ENCODE measurements at regions not wholly inside any gene's neighbourhood (a gene's known extent, or its start where the extent isn't known, plus 50 kb on each side); places are given as distances from the start of the nearest gene placed in this dataset.

DNA sequence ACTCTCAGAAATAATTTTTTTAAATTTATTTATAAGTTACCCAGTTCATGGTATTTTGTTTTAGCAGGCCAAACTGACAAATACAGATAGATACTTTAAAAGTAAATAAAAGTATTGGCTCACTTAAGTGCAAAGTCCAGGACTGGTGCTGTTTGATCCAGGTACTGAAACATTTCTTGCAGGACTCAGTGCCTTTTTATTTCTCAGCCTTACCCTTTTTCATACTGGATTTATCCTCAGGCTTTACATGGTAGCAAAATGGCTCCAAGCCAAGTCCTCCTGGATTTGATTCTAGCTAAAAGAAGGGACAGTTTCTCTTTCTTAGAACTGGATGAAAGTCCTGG is 83.8 kb downstream of the DIRAS3 start:
- Histone ChIP-seq H3K9ac (ENCODE audit: low read length) (no peak overlapping the region), H2AFZ (ENCODE audit: low read depth, low read length, poor library complexity, severe bottlenecking) (no peak overlapping the region), H3K4me3 (replicated peaks in 1 of 2; ENCODE audit: low read depth in 1 of 2, low read length in 2 of 2) (no peak overlapping the region), H3K27me3 (ENCODE audit: insufficient read depth, low read length) (no peaks in the 10 kb centered on the region), H3K79me2 (ENCODE audit: insufficient read depth, low read length) (no peaks in the 10 kb centered on the region), H4K20me1 (ENCODE audit: insufficient read depth) (no peaks in the 10 kb centered on the region), H3K36me3 (ENCODE audit: control insufficient read depth in 1 of 2, insufficient read depth in 2 of 2, low read length in 2 of 2) (no peaks in the 10 kb centered on the region), H3K27ac (ENCODE audit: low read depth, low read length) (no peak overlapping the region), H3K4me1 (ENCODE audit: control insufficient read depth in 1 of 2, insufficient read depth in 2 of 2, low read length in 2 of 2) (peaks cover 0 to 17% of the 10 kb centered on the region in 2 experiments; a peak in 2 of 4 replicates), H3K4me2 (ENCODE audit: low read length) (no peak overlapping the region), H3K9me2 (ENCODE audit: insufficient read depth) (no peaks in the 10 kb centered on the region), H3K9me3 (ENCODE audit: control insufficient read depth in 1 of 2, insufficient read depth in 1 of 2, low read depth in 1 of 2, low read length in 2 of 2) (peaks cover 7 to 14% of the 10 kb centered on the region in 2 experiments; a peak in 2 of 4 replicates)
- DNase-seq (ENCODE audit: low read depth, low spot score) = no peak
- TF ChIP-seq ELF1 (IDR thresholded peaks at IDR 0.05; ENCODE audit: borderline replicate concordance, low read depth) (no peak), CBX3 (IDR thresholded peaks at IDR 0.05; ENCODE audit: low read depth) (no peak), POLR2AphosphoS5 (IDR thresholded peaks at IDR 0.05; ENCODE audit: low read depth, low read length) (no peak), EGR1 (IDR thresholded peaks at IDR 0.05; ENCODE audit: low read depth) (no peak), SP1 (IDR thresholded peaks at IDR 0.05; ENCODE audit: low read depth) (no peak), ZNF274 (IDR thresholded peaks at IDR 0.05; ENCODE audit: low read depth, low read length) (no peak), SIN3A (IDR thresholded peaks at IDR 0.05; ENCODE audit: low read depth) (no peak), EZH2phosphoT487 (IDR thresholded peaks at IDR 0.05; ENCODE audit: borderline replicate concordance) (no peak)
- TF ChIP-seq, protein P1, sequence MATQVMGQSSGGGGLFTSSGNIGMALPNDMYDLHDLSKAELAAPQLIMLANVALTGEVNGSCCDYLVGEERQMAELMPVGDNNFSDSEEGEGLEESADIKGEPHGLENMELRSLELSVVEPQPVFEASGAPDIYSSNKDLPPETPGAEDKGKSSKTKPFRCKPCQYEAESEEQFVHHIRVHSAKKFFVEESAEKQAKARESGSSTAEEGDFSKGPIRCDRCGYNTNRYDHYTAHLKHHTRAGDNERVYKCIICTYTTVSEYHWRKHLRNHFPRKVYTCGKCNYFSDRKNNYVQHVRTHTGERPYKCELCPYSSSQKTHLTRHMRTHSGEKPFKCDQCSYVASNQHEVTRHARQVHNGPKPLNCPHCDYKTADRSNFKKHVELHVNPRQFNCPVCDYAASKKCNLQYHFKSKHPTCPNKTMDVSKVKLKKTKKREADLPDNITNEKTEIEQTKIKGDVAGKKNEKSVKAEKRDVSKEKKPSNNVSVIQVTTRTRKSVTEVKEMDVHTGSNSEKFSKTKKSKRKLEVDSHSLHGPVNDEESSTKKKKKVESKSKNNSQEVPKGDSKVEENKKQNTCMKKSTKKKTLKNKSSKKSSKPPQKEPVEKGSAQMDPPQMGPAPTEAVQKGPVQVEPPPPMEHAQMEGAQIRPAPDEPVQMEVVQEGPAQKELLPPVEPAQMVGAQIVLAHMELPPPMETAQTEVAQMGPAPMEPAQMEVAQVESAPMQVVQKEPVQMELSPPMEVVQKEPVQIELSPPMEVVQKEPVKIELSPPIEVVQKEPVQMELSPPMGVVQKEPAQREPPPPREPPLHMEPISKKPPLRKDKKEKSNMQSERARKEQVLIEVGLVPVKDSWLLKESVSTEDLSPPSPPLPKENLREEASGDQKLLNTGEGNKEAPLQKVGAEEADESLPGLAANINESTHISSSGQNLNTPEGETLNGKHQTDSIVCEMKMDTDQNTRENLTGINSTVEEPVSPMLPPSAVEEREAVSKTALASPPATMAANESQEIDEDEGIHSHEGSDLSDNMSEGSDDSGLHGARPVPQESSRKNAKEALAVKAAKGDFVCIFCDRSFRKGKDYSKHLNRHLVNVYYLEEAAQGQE (IDR thresholded peaks at IDR 0.05; ENCODE audit: low read depth) = no peak
- TF ChIP-seq, protein P2, sequence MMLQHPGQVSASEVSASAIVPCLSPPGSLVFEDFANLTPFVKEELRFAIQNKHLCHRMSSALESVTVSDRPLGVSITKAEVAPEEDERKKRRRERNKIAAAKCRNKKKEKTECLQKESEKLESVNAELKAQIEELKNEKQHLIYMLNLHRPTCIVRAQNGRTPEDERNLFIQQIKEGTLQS (IDR thresholded peaks at IDR 0.05) = no peak
- RAD21 ChIA-PET (ENCODE audit: low non-redundant PET in 1 of 2, low total read pairs in 2 of 2, uncharacterized antibody in 2 of 2, unreplicated experiment in 2 of 2) = no interaction called here
- BruUV-seq (replicated peaks) = no TSS peak
- intact Hi-C loops (cut with micrococcal nuclease) = no loop called here
- POLR2A ChIA-PET = no interaction called here
- ATAC-seq = no peak
- CTCF ChIA-PET = no interaction called here
